ENCODE measurements at regions not wholly inside any gene's neighbourhood (a gene's known extent, or its start where the extent isn't known, plus 50 kb on each side); places are given as distances from the start of the nearest gene placed in this dataset.

- no peak for DNase-seq (ENCODE audit: low read depth)
- TF ChIP-seq CTCF (IDR thresholded peaks at IDR 0.05; ENCODE audit: low read length, missing control alignments): no peak
- no peak overlapping the region for H3K4me3 ChIP-seq (replicated peaks; ENCODE audit: low read depth, low read length)
Observed at GRCh38 chr18:57922885-57923284, 119.8 kb upstream of the ATP8B1 start.

- peak; percentile 27 for DNase-seq (ENCODE audit: low read depth)
- H3K4me3 ChIP-seq (replicated peaks; ENCODE audit: low read depth, low read length): no peak overlapping the region
- TF ChIP-seq CTCF (IDR thresholded peaks at IDR 0.05; ENCODE audit: low read length, missing control alignments): no peak
Observed at GRCh38 chr18:57921708-57922107, 118.6 kb upstream of the ATP8B1 start.

- DNase-seq (ENCODE audit: low read depth): no peak
- no peak for TF ChIP-seq CTCF (IDR thresholded peaks at IDR 0.05; ENCODE audit: low read length, missing control alignments)
- H3K4me3 ChIP-seq (replicated peaks; ENCODE audit: low read depth, low read length): no peak overlapping the region
Observed at GRCh38 chr18:57920036-57920435, 116.9 kb upstream of the ATP8B1 start.

- DNase-seq (ENCODE audit: low read depth): no peak
- no peak overlapping the region for H3K4me3 ChIP-seq (replicated peaks; ENCODE audit: low read depth, low read length)
- TF ChIP-seq CTCF (IDR thresholded peaks at IDR 0.05; ENCODE audit: low read length, missing control alignments): no peak
Observed at GRCh38 chr18:57918601-57919000, 115.5 kb upstream of the ATP8B1 start.

- TF ChIP-seq CTCF (IDR thresholded peaks at IDR 0.05; ENCODE audit: low read length, missing control alignments): no peak
- no peak for DNase-seq (ENCODE audit: low read depth)
- no peak overlapping the region for H3K4me3 ChIP-seq (replicated peaks; ENCODE audit: low read depth, low read length)
Observed at GRCh38 chr18:57916684-57917083, 113.6 kb upstream of the ATP8B1 start.

GRCh38 chr18:57915865-57916582 is 112.9 kb upstream of the ATP8B1 start:
- no peak for TF ChIP-seq CTCF (IDR thresholded peaks at IDR 0.05; ENCODE audit: low read length, missing control alignments)
- peak; percentile 13 for DNase-seq (ENCODE audit: low read depth)
- H3K4me3 ChIP-seq (replicated peaks; ENCODE audit: low read depth, low read length): no peak overlapping the region

- no peak for DNase-seq (ENCODE audit: low read depth)
- TF ChIP-seq CTCF (IDR thresholded peaks at IDR 0.05; ENCODE audit: low read length, missing control alignments): no peak
- H3K4me3 ChIP-seq (replicated peaks; ENCODE audit: low read depth, low read length): no peak overlapping the region
Observed at GRCh38 chr18:57915248-57915647, 112.1 kb upstream of the ATP8B1 start.
